GM18499 (cell line): ENCODE measurements at regions not wholly inside any gene's neighbourhood (a gene's known extent, or its start where the extent isn't known, plus 50 kb on each side); places are given as distances from the start of the nearest gene placed in this dataset.

Experiments used
- ATAC-seq: cut with Tn5 transposase; IDR thresholded peaks from one replicate; pipeline ENCODE4 v1.9.1; 2021; ENCODE audit warnings: moderate number of reproducible peaks; ENCODE audit not compliant: insufficient read depth, unreplicated experiment

DNA sequence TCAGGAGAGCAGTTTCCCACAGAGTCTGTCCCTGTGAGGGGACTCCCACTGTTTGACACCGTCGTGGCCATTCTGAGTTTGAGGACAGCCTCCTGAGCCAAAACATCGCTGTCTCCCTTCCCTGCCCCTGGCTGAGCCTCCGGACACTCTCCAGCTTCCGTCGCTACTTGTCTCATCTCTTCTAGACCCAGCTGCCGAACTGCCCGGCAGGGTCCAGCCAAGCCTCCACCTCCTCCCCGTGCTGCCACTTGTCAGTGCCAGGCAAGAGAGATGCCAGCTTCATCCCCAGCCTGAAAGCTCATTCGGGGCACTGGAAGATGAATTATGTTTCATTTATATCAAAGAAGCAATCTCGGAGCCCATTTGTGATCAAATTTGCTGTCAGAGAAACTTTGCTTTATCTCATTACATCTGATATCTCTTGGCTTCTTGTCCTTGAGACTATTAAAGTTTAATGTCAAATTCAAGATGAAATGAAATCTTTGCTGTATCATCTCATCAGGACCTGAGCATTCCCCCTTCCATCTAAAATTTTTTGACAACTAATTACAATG, 283.9 kb downstream of the BUD13 start:
- ATAC-seq, result no peak

DNA sequence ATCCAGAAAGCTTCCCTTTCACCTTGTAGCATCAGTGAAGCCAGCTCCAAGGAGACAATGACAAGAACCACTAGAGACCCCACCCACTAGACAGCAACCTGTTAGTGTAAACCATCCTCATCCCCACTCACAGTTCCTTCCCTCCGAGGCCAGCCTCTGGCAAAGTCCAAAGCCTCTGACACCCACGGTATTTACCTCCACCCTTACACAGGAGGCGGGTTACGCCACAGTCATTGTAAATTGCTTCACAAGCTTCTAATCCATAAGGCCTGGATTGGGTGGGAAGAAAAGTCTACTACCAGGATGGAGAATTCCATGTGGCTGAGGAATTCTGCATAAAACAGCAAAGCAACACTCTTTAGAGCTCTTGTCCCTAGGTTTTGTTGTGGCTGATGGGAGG, 287.4 kb downstream of the BUD13 start:
- no peak for ATAC-seq

DNA sequence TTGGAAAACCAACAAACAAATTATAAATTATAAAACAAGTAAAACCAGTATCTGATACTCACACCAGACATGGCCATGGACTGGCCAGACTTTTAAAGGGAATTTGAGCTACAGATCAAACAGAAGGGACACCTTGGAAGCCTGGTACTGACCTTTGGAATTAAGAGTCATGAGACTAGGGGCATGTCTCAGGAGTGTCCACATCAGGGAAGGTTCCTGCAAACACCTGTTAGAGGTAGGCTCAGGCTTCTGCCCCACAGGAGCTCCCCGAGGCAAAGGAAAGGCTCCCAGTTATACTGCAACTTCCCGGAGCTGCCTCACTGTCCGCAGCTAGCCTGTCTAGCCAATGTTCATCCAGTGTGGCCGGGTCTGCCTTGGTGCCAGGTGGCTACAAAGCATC, 290.1 kb downstream of the BUD13 start:
- no peak for ATAC-seq

GRCh38 chr11:116481126-116481675, 291.6 kb downstream of the BUD13 start:
- no peak for ATAC-seq

- ATAC-seq, result no peak
Observed at GRCh38 chr11:116478669-116479668, 293.8 kb downstream of the BUD13 start.

- ATAC-seq, result no peak
Observed at GRCh38 chr11:116478205-116478604, 294.6 kb downstream of the BUD13 start.

DNA sequence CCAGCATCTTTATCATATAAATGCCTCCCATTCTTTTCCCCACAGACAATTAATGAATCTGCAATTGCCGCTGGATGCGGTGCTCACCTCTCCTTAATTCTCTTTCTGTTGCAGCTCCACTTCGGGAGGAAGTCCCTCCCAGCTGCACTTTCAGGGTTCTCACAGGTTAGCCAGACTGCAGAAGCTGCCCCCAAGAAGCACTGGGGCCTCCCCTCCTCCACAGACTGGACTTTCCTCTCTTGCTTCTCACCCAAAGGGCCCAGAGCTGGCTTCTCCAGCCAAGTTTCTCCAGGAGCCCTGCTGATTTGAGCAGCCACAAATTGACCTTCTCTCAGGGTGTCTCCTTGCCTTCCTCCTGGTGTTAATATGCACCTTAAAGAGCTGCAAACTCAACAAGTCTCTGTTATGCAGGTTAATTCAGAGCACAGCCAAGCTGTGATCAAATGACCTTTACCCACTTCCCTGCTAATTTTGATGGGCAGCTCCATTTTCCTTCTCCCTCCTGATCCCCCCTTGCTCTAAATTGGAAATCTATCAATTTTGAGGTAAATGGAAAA, 298.9 kb downstream of the BUD13 start:
- ATAC-seq, result no peak

DNA sequence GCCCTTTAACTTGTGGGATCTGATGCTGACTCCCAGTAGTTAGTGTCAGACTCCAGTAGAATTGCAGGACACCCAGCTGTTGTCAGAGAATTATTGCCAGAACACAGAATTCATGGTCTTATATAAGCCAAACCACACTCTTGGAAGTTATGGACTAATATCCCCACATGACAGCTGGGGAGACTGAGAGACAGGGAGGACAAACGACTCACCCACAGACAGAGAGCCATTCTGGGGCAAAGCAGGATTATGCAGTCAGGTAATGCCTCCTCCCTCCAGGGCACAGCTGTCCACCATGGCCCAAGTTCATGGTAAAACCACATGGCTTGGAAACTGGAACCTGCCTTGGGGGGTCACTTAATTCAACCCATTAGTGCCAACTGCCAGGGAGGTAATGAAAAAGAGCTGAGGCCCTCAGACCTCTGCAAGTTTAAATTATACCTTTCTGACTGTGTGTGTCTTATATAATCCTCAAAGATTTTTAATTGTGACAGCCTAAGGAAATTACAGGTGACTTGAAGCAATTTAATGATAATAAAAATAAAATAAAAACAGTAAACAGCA, 299.5 kb downstream of the BUD13 start:
- no peak for ATAC-seq

- ATAC-seq, result no peak
Observed at GRCh38 chr11:116472651-116473050, 300.1 kb downstream of the BUD13 start.

DNA sequence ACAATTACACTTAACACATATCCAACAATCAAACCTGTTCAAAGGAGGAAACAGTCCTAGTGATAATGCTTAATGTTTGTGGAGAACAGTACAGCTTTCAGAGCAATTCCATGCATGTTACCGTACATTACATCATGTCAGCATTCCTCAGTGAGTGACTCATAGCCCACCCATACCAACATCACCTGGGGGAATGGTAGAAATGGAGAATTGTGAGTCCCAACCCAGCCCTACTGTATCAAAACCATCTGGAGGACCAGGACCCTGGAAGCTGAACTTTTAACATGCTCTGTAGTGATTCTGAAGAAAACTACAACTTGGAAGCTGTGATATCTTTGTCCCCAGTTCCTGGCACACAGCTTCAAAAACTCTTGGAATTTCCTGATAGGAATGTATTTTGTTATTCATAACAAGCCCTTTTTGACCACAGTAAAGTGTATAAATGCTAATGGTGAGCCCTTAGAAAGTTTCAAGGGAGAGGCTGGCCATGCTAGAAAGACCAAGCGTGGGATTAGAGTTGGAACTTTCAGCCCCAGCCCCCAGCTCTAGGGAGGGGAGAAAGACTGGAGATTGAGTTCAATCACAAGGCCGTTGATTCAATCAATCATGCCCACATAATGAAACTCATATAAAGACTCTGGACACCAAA, 301.1 kb downstream of the BUD13 start:
- no peak for ATAC-seq

DNA sequence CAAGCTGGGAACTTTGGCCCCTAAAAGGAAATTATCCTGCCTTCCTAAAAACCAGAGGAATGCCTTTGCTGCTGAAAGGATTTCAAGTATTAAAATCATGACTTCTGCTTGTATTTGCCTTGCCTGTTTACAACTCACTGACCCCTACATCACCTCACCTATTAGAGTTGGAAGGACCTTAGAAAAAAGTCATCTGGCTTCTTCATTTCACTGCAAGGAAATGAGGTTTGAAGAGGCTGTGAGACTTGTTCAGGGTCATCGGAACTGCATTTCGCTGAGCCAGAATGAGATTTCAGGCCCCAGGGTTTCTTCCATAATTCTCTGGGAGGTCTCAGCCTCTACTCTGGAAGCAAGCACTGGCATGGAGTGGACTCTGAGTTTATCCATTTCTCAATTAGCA, 304.1 kb downstream of the BUD13 start:
- ATAC-seq, result no peak

GRCh38 chr11:116467823-116468222, 305.0 kb downstream of the BUD13 start:
- no peak for ATAC-seq

DNA sequence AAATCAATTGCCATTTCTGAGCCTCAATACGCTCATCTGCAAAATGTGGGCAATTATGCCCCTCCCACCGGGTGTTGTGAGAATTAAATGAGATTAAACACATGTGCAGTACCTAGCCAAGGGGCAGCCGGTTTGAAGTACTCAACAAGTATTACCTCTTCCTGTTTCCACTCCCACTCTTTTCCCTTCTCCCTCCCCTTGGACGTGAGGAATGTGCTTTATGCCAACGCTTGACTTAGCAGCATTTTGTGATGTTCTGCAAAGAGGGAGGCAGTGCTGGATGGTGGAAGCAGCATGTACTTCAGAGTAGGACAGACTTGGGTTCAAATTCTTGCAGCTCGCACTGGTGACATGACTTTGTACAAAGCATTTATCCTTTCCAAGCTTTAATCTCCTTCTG, 306.0 kb downstream of the BUD13 start:
- no peak for ATAC-seq

DNA sequence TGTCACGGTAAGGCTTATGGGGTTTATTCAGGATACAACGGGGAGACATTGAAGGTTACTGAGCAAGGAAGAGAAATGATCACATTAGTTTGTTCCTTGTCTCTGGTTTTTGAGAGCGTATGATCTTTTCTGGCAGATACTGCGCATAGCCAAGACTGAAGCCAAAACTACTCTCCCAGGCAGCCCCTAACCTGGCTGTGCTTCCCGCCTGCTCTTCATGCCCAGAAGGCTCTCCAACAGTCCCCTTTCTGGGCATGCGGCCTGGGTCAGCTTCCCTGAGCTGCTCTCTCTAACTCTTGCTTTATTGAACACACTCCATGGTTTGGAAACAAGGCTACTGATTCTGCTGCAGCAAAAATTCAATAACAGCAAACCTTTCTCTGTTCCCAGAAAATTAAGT, 306.6 kb downstream of the BUD13 start:
- ATAC-seq, result no peak

DNA sequence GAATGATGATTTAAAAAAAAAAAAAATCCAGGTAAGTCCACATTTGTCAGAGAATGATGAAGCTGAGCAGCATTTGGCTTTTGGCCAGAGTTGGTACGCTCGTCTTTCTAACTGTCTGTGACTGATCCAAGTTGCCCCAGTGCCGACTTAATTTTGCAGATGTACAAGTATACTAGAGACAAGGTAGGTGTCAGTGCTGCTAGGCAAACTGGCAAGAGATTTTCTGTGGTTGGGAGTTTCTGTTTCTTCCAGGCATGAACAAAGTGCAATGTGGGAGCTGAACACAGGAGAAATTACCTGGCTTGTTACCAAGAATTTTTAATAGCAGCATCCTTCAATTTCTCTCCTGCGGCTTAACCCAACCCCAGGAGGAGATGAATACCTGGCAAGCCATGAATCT, 307.7 kb downstream of the BUD13 start:
- ATAC-seq, result no peak

GRCh38 chr11:116461789-116462188, 311.0 kb downstream of the BUD13 start:
- no peak for ATAC-seq

DNA sequence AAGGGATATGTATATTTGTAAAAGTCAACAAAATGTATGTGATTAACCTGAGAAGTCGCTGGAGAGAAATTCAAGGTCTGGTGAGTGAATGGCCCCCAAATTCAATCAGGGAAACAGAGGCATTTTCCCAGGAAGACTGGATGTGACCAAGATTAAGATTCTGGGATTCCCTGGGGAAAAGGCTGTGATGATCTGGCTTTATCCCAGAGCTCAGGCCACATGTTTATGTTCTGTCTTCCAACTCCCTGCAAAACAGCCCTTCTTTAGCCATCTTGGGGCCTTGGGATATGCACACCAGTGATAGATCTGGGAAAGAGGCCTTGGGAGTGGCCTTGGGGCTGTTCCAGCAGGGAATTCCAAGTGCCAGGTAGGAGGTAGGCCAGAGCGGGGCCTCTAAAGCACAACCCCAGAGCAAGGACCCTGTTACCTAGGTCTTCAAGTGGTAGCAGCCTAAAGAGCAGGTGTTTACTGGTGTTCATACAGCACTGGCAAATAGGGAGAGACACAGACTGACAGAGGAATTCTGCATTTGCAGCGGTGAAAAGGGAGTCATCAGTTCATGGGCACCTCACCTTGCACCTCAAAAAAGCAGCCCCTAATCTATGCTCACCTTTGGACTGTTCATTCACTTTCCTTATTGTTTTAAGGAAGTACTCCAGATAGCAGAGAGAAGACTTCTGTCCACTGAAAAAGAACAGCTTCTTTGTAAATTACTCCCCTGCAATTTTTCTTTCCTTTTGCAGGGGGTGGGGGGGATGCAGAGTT, 312.4 kb downstream of the BUD13 start:
- no peak for ATAC-seq

DNA sequence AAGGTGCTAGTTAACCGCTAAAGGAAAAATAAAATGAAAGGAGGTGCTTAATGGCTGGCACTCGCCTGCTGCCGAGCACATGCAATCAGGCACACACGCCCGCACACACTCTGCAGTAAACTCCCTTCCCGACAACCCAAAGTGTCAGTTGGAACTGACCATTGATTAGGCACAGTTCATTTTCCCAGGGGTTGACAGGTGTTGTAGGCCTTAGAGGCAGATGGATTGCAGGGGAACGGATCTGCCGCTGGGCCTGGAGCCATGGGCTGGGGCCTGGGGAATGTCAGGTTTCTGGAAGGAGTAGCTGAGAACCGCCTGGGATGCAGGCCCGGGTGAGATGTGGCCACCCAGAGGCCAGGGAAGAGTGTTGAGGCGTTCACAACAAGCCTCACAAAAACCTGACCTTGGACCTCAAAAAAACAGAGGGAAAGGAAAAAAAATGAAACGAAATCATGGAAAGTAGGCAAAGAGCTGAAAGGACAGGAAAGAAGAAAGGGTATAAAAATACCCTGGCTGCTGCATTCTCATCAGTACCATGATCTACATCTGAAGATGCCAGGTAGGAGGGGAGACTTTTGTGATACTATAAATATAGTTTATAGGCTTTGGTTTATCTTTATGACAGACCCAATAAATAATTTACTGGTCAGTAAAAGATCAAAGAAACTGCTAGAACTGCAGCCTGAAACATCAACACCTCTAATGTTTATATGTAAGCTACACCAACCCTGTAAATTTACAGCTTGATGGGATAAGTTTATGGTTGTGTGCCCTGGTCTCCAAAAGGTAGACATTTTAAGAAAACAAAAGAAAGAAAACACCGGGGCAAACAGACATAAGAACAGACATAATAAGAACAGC, 313.4 kb downstream of the BUD13 start:
- no peak for ATAC-seq

- ATAC-seq, result no peak
Observed at GRCh38 chr11:116458546-116458945, 314.2 kb downstream of the BUD13 start.
